Activated B cell treated with CpG ODN at 0.5 μM for 24 hours (primary cell): ENCODE measurements at regions not wholly inside any gene's neighbourhood (a gene's known extent, or its start where the extent isn't known, plus 50 kb on each side); places are given as distances from the start of the nearest gene placed in this dataset.

Experiments
- ATAC-seq: fragments of 200-7000 bp; cut with Tn5 transposase; one replicate; pipeline ENCODE4 v1.10.0; 2021; ENCODE audit warnings: low read depth, mild to moderate bottlenecking, moderate library complexity
- CTCF ChIA-PET: fragments of 350-600 bp; sonication (Branson Sonifier 250); formaldehyde crosslinking; loops from one replicate; lab custom pipeline; 2021; ENCODE audit warnings: antibody characterized with exemption; lab: Charles Lee
- POLR2A ChIA-PET: fragments of 350-600 bp; sonication (Branson Sonifier 250); formaldehyde crosslinking; loops from one replicate; lab custom pipeline; 2021; ENCODE audit warnings: antibody characterized with exemption; lab: Charles Lee
- DNase-seq: peaks from one replicate; pipeline ENCODE4 v3.0.0; 2022
- H3K27ac Mint-ChIP-seq: one replicate; pipeline ENCODE4 v1.8.0; 2020; ENCODE audit warnings: mixed read lengths
- H3K27me3 Mint-ChIP-seq: one replicate; pipeline ENCODE4 v1.8.0; 2021; ENCODE audit warnings: mixed read lengths
- H3K36me3 Mint-ChIP-seq: one replicate; pipeline ENCODE4 v1.8.0; 2021; ENCODE audit warnings: low read depth, mixed read lengths
- H3K4me1 Mint-ChIP-seq: one replicate; pipeline ENCODE4 v1.8.0; 2021; ENCODE audit warnings: mixed read lengths
- H3K4me3 Mint-ChIP-seq: one replicate; pipeline ENCODE4 v1.8.0; 2020; ENCODE audit warnings: mild to moderate bottlenecking, mixed read lengths
- H3K9me3 Mint-ChIP-seq: one replicate; pipeline ENCODE4 v1.8.0; 2020; ENCODE audit warnings: mixed read lengths
- CTCF ChIP-seq: fragments of 200-600 bp; IDR thresholded peaks from one replicate; pipeline ENCODE4 v1.8.0; 2022; ENCODE audit warnings: antibody characterized with exemption, mild to moderate bottlenecking
- intact Hi-C: fragments of 100-400 bp; cut with micrococcal nuclease; formaldehyde crosslinking; loops from one replicate; pipeline ENCODE4 v1.15.1; 2024

- Mint-ChIP-seq H3K27me3 (no peaks in the 10 kb centered on the region), H3K4me1 (peaks cover 5% of the 10 kb centered on the region), H3K27ac (no peak overlapping the region), H3K36me3 (no peaks in the 10 kb centered on the region), H3K9me3 (no peaks in the 10 kb centered on the region), H3K4me3 (no peak overlapping the region)
- ATAC-seq, result no peak
- TF ChIP-seq CTCF, result no peak
- intact Hi-C loops, result loop anchor here (2.0 kb wide), 1 partner anchor 13 kb away; no protein-coding TSS in a partner anchor
- DNase-seq, result no peak
- ChIA-PET POLR2A (no interaction called here), CTCF (no interaction called here)
Measured at GRCh38 chr1:101185421-101185820, 51.4 kb upstream of the S1PR1 start.

GRCh38 chr1:101183388-101183699 is 53.5 kb upstream of the S1PR1 start:
- Mint-ChIP-seq H3K9me3 (no peaks in the 10 kb centered on the region), H3K4me3 (no peak overlapping the region), H3K27ac (no peak overlapping the region), H3K27me3 (no peaks in the 10 kb centered on the region), H3K36me3 (no peaks in the 10 kb centered on the region), H3K4me1 (peaks cover 17% of the 10 kb centered on the region)
- intact Hi-C loops, result no loop called here
- ATAC-seq (no peak), DNase-seq (no peak)
- ChIA-PET POLR2A (interaction anchor here (0.7 kb wide), 1 partner anchor 53 kb away, joined by 3 read pairs; no protein-coding TSS in a partner anchor), CTCF (no interaction called here)
- TF ChIP-seq CTCF, result no peak

GRCh38 chr1:101182627-101183387 is 54.0 kb upstream of the S1PR1 start:
- no peaks in the 10 kb centered on the region for H3K27me3 Mint-ChIP-seq
- no peak overlapping the region for H3K4me3 Mint-ChIP-seq
- H3K36me3 Mint-ChIP-seq, result no peaks in the 10 kb centered on the region
- no peak overlapping the region for H3K27ac Mint-ChIP-seq
- ChIA-PET CTCF (no interaction called here), POLR2A (interaction anchor here (0.7 kb wide), 1 partner anchor 54 kb away, joined by 3 read pairs; no protein-coding TSS in a partner anchor)
- ATAC-seq (no peak), DNase-seq (no peak)
- intact Hi-C loops, result no loop called here
- H3K4me1 Mint-ChIP-seq, result peaks cover 19% of the 10 kb centered on the region
- no peak for TF ChIP-seq CTCF
- H3K9me3 Mint-ChIP-seq, result no peaks in the 10 kb centered on the region

GRCh38 chr1:101181930-101182329 is 54.9 kb upstream of the S1PR1 start:
- Mint-ChIP-seq H3K4me1 (peaks cover 19% of the 10 kb centered on the region), H3K27me3 (no peaks in the 10 kb centered on the region), H3K9me3 (no peaks in the 10 kb centered on the region), H3K4me3 (no peak overlapping the region), H3K27ac (no peak overlapping the region), H3K36me3 (no peaks in the 10 kb centered on the region)
- ATAC-seq (no peak), DNase-seq (no peak)
- TF ChIP-seq CTCF, result no peak
- ChIA-PET CTCF (interaction anchor here (0.9 kb wide), 1 partner anchor 12 kb away, joined by 3 read pairs; no protein-coding TSS in a partner anchor), POLR2A (no interaction called here)
- intact Hi-C loops, result no loop called here

- H3K4me1 Mint-ChIP-seq, result peaks cover 19% of the 10 kb centered on the region
- no peaks in the 10 kb centered on the region for H3K9me3 Mint-ChIP-seq
- no peaks in the 10 kb centered on the region for H3K36me3 Mint-ChIP-seq
- peak; percentile 66 for ATAC-seq
- ChIA-PET POLR2A (interaction anchor here (0.7 to 2.5 kb wide), 4 partner anchors 57 to 230 kb away, joined by 4 to 15 read pairs (median 4); partner anchors contain the start of gene S1PR1), CTCF (interaction anchor here (0.8 to 1.3 kb wide), 2 partner anchors 14 to 15 kb away, joined by 3 to 4 read pairs; no protein-coding TSS in a partner anchor)
- intact Hi-C loops, result loop anchor here (2.0 kb wide), 1 partner anchor 56 kb away; no protein-coding TSS in a partner anchor
- DNase-seq, result no peak
- H3K4me3 Mint-ChIP-seq, result peak overlapping the region; percentile 53
- no peak for TF ChIP-seq CTCF
- no peaks in the 10 kb centered on the region for H3K27me3 Mint-ChIP-seq
- H3K27ac Mint-ChIP-seq, result peak overlapping the region; percentile 54
Measured at GRCh38 chr1:101178688-101179491, 57.9 kb upstream of the S1PR1 start.
